Suppressor macrophage treated with lipopolysaccharide for 1 hour (primary cell): ENCODE measurements at regions not wholly inside any gene's neighbourhood (a gene's known extent, or its start where the extent isn't known, plus 50 kb on each side); places are given as distances from the start of the nearest gene placed in this dataset.

ENCODE experiments used
- DNase-seq, 3 donors: peaks; one replicate each; pipeline ENCODE4 v3.0.0-alpha.2; 2020 to 2022

- no peak for DNase-seq
Measured at GRCh38 chr1:58836408-58836807, 52.6 kb upstream of the JUN start.

GRCh38 chr1:58837886-58838285 is 54.0 kb upstream of the JUN start:
- no peak for DNase-seq

GRCh38 chr1:58839147-58839795 is 55.4 kb upstream of the JUN start:
- no peak for DNase-seq

GRCh38 chr1:58839846-58840835 is 56.3 kb upstream of the JUN start:
- DNase-seq = peak; percentile 49 to 52 (median 50)

GRCh38 chr1:58841455-58841854 is 57.6 kb upstream of the JUN start:
- peak; percentile 66 to 71 (median 68) for DNase-seq

- DNase-seq = no peak
Measured at GRCh38 chr1:58842941-58843340, 59.1 kb upstream of the JUN start.

- DNase-seq = no peak
Measured at GRCh38 chr1:58844176-58844575, 60.3 kb upstream of the JUN start.

GRCh38 chr1:58845942-58846341 is 62.1 kb upstream of the JUN start:
- peak; percentile 46 to 54 (median 48) for DNase-seq

- peak; percentile 70 to 82 (median 82) for DNase-seq
Measured at GRCh38 chr1:58848818-58849411, 65.1 kb upstream of the JUN start.

- no peak for DNase-seq
Measured at GRCh38 chr1:58849551-58849950, 65.7 kb upstream of the JUN start.

- DNase-seq = no peak
Measured at GRCh38 chr1:58850636-58851035, 66.8 kb upstream of the JUN start.

GRCh38 chr1:58852731-58853485 is 69.1 kb upstream of the JUN start:
- no peak for DNase-seq

- peak; percentile 54 to 66 (median 56) for DNase-seq
Measured at GRCh38 chr1:58854576-58854975, 70.7 kb upstream of the JUN start.

GRCh38 chr1:58855274-58856165 is 71.7 kb upstream of the JUN start:
- no peak for DNase-seq

GRCh38 chr1:58856281-58856680 is 72.4 kb upstream of the JUN start:
- peak; percentile 35 to 60 (median 54) for DNase-seq

- DNase-seq = no peak
Measured at GRCh38 chr1:58857680-58858673, 74.1 kb upstream of the JUN start.

GRCh38 chr1:58859769-58860485 is 76.1 kb upstream of the JUN start:
- peak in 1 of 3 donors; percentile 34 for DNase-seq

- DNase-seq = no peak
Measured at GRCh38 chr1:58861076-58861475, 77.2 kb upstream of the JUN start.

GRCh38 chr1:58861506-58861905 is 77.7 kb upstream of the JUN start:
- peak; percentile 57 to 73 (median 64) for DNase-seq
